NCI-H2029 treated with DMSO at 0.1 percent for 48 hours (cell line): ENCODE measurements at regions not wholly inside any gene's neighbourhood (a gene's known extent, or its start where the extent isn't known, plus 50 kb on each side); places are given as distances from the start of the nearest gene placed in this dataset.
"Not testable (repeated sequence)": the region's sequence is repeated elsewhere in the genome, so short reads cannot be mapped to it uniquely, and the experiment has no call there.

Experiments
- DNase-seq: peaks from one replicate; lab custom pipeline; 2025; lab: John Stamatoyannopoulos, UW

DNA sequence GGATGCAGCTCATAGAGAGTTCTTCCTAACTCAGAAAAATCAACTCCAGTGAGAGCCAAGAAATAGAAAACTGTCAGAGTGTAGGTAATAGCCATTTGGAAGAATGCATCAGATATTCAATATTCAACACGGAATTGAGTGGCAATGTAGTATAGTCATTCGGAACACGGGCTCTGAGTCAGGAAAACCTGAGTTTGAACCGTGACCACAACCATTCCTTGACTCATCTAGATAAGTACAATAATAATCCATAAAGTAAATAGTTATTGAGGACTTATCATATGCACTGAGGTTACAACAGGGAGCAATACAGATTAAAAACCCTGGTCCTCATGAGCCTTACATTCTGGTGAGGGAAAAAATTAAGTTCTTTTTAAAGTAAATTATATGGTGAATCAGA lies 62.6 kb upstream of the PHF21A start:
- DNase-seq = no peak

DNA sequence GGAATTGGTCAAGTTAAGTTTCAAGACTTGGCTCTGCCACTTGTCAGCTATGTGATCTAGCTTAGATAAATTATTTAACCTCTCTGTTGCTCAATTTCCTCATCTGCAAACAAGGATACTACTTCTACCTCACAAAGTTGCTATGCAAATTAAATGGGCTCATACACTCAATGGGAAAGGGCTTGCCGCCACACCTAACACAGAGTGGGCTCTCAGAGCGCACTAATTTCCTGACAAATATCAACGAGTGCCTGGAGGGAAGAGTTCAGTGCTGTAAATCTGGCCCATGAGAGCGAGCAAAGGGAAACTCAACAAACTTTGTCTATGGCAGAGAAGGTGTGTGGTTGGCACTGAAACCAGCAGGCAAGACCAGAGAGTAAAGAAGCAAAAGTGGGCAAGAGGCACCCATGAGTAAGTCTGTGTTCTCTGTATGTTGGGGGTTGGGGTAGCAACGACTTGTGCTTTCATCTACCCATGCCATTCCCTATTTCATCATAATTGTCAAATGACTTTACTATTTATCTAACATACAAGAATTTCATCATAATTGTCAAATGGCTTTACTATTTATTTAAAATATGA lies 60.7 kb upstream of the PHF21A start:
- DNase-seq = no peak

DNA sequence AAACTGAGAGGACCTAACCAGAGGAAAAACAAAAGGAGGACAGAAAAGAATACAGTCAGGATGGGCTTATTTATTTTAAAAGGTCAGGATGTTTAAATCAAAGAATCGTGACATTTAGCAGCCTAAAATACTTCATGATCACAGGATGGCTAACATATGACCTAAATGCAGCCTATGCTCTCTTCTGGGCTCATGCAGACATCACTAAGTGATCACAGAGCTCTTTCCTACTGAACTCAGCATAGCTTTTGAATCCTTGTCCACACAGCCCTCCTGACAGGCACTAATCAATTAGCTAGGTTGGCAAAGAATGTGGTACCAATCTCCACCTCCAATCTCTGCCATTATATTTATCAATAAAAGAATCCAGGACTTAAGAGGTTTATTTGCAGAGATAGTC lies 60.1 kb upstream of the PHF21A start:
- DNase-seq = no peak

DNA sequence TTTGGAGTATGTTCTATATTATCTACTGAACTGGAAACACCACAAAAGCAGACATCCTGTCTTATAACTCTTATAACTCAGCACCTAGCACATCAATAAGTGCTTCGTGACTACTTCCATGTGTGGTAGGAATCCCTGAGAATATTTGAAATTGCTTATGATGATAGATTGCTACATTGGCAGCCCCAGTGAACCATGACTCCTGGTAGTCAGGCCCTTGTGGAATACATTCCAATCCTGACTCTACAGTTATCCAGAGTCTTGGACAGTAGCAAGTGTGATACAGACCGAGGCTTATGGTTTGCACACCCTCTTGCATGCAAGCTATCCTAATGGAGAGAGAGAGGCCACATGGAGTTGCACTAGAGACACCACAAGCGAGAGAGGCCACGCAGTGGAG lies 59.5 kb upstream of the PHF21A start:
- DNase-seq = no peak

DNA sequence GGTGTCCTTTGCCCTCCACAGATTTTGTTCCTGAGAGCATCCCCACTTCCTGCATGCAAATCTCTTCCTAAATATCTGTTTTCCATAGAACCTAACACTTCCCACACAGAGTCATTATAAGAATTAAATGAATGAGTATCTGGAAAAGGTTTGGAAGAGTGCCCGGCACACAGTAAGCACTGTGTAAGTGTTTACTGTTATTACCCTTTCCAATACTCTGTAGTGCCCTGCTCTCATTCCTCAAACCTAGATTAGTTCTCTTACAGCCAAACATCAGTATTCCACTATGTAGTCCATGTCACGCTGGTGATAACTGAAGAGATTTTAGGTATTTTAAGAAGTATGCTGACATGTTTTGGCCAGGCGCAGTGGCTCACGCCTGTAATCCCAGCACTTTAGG lies 57.3 kb upstream of the PHF21A start:
- peak; percentile 31 for DNase-seq

DNA sequence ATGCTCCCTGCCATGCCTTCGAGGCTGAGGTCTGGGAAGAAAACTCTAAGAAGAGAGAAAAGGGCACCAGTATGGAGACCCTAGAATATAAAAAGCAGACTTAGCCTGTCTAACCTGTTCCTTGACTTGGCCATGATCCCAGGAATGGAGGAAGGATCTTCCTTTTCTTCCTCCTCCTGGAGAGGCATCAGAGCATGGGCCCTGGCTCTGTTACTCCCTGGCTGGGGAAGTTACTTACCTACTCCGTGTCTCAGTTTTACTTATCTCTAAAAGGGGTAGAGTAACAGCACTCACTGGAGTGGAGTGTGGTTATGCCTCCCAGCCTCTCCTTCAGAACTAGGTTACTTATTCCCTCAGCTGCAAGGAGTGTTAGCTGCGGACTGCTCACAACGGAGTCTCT lies 55.2 kb upstream of the PHF21A start:
- no peak for DNase-seq

DNA sequence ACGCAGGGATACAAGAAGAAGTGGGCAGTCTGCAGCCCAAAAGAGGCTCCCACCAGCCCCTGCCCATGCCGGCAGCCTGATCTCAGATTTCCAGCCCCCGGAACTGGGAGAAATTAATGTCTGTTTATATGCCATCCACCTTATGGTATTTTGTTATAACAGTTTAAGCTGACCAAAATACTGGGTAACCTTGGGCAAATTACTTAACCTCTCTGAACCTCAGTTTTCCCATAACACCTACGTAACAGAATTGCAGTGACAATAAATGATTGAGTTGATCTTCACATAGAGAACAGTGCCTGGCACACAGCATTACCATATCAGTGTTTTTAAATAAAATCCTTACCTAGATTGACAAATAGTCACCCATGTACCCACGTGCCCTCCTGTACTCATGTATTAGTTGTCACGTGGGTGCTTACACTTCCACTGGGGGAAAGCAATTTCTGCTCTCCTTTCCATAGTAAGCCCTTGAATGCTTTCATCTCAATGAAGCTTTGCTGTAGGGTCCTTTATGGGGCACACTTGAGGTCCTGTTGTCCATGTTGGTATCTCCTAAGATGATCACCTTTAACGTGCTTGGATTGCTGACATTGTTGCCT lies 54.2 kb upstream of the PHF21A start:
- no peak for DNase-seq

DNA sequence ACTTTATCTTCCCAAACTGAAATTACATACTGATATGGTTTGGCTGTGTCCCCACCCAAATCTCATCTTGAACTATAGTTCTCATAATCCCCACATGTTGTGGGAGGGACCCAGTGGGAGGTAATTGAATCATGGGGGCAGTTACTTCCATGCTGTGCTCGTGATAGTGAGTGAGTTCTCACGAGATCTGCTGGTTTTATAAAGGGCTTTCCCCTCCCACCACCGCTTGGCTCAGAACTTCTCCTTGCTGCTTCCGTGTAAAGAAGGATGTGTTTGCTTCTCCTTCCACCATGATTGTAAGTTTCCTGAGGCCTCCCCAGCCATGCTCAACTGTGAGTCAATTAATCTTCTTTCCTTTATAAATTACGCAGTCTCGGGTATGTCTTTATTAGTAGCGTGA lies 50.4 kb upstream of the PHF21A start:
- DNase-seq = not testable (repeated sequence)
